Neural cell (in vitro differentiated cells): ENCODE measurements at regions not wholly inside any gene's neighbourhood (a gene's known extent, or its start where the extent isn't known, plus 50 kb on each side); places are given as distances from the start of the nearest gene placed in this dataset.

Experiments
- H2AFZ ChIP-seq: fragments of 200-600, 300-800 bp; sonication (generic), shearing (Covaris generic); 2 replicates; pipeline ENCODE4 v1.6.0; 2014; ENCODE audit warnings: low read depth, mild to moderate bottlenecking, antibody characterized with exemption, low read length, moderate library complexity
- H3F3A ChIP-seq: fragments of 200-600 bp; shearing (Covaris generic); 2 replicates; pipeline ENCODE4 v1.6.1; 2016; ENCODE audit warnings: mild to moderate bottlenecking, moderate library complexity, mixed read lengths, antibody characterized with exemption, low read length; ENCODE audit not compliant: insufficient read depth, poor library complexity, severe bottlenecking
- H3K27ac ChIP-seq: fragments of 200-600, 300-800 bp; sonication (generic), shearing (Covaris generic); 2 replicates; pipeline ENCODE4 v1.5.1; 2014; ENCODE audit warnings: mild to moderate bottlenecking, low read length, moderate library complexity
- H3K27me3 ChIP-seq: fragments of 300-800, 200-600 bp; sonication (generic), shearing (Covaris generic); 2 replicates; pipeline ENCODE4 v1.6.0; 2014; ENCODE audit warnings: mild to moderate bottlenecking, low read depth, low read length, moderate library complexity; ENCODE audit not compliant: insufficient read depth
- H3K36me3 ChIP-seq: fragments of 300-800, 200-600 bp; sonication (generic), shearing (Covaris generic); 2 replicates; pipeline ENCODE4 v1.5.1; 2014; ENCODE audit warnings: mild to moderate bottlenecking, antibody characterized with exemption, low read length, moderate library complexity; ENCODE audit not compliant: insufficient read depth
- H3K4me2 ChIP-seq: fragments of 300-800, 200-600 bp; sonication (generic), shearing (Covaris generic); 2 replicates; pipeline ENCODE4 v1.6.0; 2014; ENCODE audit warnings: mild to moderate bottlenecking, low read length
- H3K4me3 ChIP-seq: fragments of 300-800, 200-600 bp; sonication (generic), shearing (Covaris generic); 2 replicates; pipeline ENCODE4 v1.5.1; 2014; ENCODE audit warnings: mild to moderate bottlenecking, low read length, moderate library complexity
- H3K79me2 ChIP-seq: fragments of 200-600 bp; shearing (Covaris generic); replicated peaks from 2 replicates; pipeline ENCODE4 v1.6.0; 2014; ENCODE audit warnings: mild to moderate bottlenecking, low read length, moderate library complexity; ENCODE audit not compliant: insufficient read depth
- H3K9ac ChIP-seq: fragments of 300-800, 200-600 bp; sonication (generic), shearing (Covaris generic); 2 replicates; pipeline ENCODE4 v1.6.1; 2016; ENCODE audit warnings: mild to moderate bottlenecking, low read length, mixed read lengths
- H3K9me2 ChIP-seq: fragments of 200-600 bp; shearing (Covaris generic); 2 replicates; pipeline ENCODE4 v1.6.1; 2016; ENCODE audit warnings: mild to moderate bottlenecking, low read length, mixed read lengths; ENCODE audit not compliant: insufficient read depth
- H3K9me3 ChIP-seq: fragments of 200-600, 300-800 bp; sonication (generic), shearing (Covaris generic); 2 replicates; pipeline ENCODE4 v1.6.1; 2016; ENCODE audit warnings: mild to moderate bottlenecking, mixed run types, low read length, moderate library complexity, mixed read lengths
- H4K20me1 ChIP-seq: fragments of 200-600 bp; shearing (Covaris generic); 2 replicates; pipeline ENCODE4 v1.6.1; 2016; ENCODE audit warnings: mild to moderate bottlenecking, mixed run types; ENCODE audit not compliant: insufficient read depth
- EP300 ChIP-seq: fragments of 450-650 bp; conservative IDR thresholded peaks from 2 replicates; pipeline ENCODE4 v1.6.1; 2014; ENCODE audit warnings: antibody characterized with exemption, mild to moderate bottlenecking, moderate library complexity; ENCODE audit not compliant: poor library complexity, severe bottlenecking
- EZH2 ChIP-seq: fragments of 200-600, 300-800 bp; shearing (Covaris generic), sonication (generic); IDR thresholded peaks from 2 replicates; pipeline ENCODE4 v1.6.1; 2014; ENCODE audit warnings: antibody characterized with exemption, low read length, borderline replicate concordance, mild to moderate bottlenecking; ENCODE audit not compliant: insufficient read depth, poor library complexity, severe bottlenecking
- MXI1 ChIP-seq: fragments of 450-650 bp; conservative IDR thresholded peaks from 2 replicates; pipeline ENCODE4 v1.6.1; 2014; ENCODE audit warnings: antibody characterized with exemption, mild to moderate bottlenecking; ENCODE audit not compliant: poor library complexity, severe bottlenecking
- POLR2AphosphoS5 ChIP-seq: IDR thresholded peaks from 2 replicates; pipeline ENCODE4 v1.6.1; 2012
- RAD21 ChIP-seq: fragments of 450-650 bp; conservative IDR thresholded peaks from 2 replicates; pipeline ENCODE4 v1.6.1; 2014; ENCODE audit warnings: antibody characterized with exemption, mild to moderate bottlenecking, moderate library complexity
- SMC3 ChIP-seq: fragments of 450-650 bp; conservative IDR thresholded peaks from 2 replicates; pipeline ENCODE4 v1.6.1; 2014; ENCODE audit warnings: antibody characterized with exemption, mild to moderate bottlenecking, moderate library complexity; ENCODE audit not compliant: poor library complexity
- TAF1 ChIP-seq: IDR thresholded peaks from 2 replicates; pipeline ENCODE4 v1.6.1; 2012; ENCODE audit warnings: low read depth
- TF ChIP-seq, protein P1 (sequence below): IDR thresholded peaks from 2 replicates; pipeline ENCODE4 v1.6.1; 2012; ENCODE audit warnings: borderline replicate concordance
- TF ChIP-seq, protein P2 (sequence below): fragments of 450-650 bp; IDR thresholded peaks from 2 replicates; pipeline ENCODE4 v1.5.1; 2014; ENCODE audit warnings: antibody characterized with exemption, mild to moderate bottlenecking, moderate library complexity; ENCODE audit not compliant: poor library complexity, severe bottlenecking

DNA sequence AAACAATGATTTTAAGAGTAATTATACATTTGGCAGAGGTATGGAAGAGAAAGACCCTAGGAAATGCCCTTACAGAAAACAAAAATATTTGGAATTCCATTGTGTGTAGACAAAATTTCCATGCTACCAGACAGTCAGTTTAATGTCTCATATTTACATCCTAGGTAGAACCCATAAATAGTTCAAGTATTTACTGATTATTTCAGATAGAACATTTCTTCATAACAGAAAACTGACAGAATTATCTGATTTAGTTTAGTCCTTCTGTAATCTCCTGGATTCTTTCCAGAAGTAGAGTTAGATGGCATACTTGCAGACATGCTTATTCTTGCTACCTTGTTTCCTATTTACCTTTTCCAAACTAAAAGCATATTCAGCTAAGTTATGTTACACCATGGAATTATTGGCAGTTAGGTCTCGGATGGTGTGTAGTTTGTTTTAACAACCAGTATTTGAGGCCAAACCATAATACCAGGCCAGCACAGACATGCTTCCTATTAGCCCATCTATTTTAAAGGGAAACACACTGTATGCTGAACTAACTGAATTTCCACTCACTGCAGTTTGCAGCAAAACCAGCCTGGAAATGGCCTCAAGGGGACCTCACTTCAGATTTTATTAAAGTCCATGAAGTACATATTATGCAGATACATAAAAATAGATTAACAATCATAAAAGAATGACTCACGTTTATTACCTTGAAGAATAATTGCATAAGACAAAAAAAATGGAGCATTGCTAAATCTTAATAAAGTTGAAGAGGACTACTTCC lies 126.6 kb upstream of the LRIG3 start:
- no peaks in the 10 kb centered on the region for H3K36me3 ChIP-seq
- H3K27ac ChIP-seq, result no peak overlapping the region
- no peaks in the 10 kb centered on the region for H3F3A ChIP-seq
- no peak overlapping the region for H3K4me2 ChIP-seq
- no peaks in the 10 kb centered on the region for H3K27me3 ChIP-seq
- no peaks in the 10 kb centered on the region for H3K9me3 ChIP-seq
- TF ChIP-seq TAF1 (no peak), POLR2AphosphoS5 (no peak), MXI1 (no peak), EP300 (no peak), RAD21 (no peak), SMC3 (no peak), EZH2 (no peak)
- TF ChIP-seq, protein P1, sequence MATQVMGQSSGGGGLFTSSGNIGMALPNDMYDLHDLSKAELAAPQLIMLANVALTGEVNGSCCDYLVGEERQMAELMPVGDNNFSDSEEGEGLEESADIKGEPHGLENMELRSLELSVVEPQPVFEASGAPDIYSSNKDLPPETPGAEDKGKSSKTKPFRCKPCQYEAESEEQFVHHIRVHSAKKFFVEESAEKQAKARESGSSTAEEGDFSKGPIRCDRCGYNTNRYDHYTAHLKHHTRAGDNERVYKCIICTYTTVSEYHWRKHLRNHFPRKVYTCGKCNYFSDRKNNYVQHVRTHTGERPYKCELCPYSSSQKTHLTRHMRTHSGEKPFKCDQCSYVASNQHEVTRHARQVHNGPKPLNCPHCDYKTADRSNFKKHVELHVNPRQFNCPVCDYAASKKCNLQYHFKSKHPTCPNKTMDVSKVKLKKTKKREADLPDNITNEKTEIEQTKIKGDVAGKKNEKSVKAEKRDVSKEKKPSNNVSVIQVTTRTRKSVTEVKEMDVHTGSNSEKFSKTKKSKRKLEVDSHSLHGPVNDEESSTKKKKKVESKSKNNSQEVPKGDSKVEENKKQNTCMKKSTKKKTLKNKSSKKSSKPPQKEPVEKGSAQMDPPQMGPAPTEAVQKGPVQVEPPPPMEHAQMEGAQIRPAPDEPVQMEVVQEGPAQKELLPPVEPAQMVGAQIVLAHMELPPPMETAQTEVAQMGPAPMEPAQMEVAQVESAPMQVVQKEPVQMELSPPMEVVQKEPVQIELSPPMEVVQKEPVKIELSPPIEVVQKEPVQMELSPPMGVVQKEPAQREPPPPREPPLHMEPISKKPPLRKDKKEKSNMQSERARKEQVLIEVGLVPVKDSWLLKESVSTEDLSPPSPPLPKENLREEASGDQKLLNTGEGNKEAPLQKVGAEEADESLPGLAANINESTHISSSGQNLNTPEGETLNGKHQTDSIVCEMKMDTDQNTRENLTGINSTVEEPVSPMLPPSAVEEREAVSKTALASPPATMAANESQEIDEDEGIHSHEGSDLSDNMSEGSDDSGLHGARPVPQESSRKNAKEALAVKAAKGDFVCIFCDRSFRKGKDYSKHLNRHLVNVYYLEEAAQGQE, result no peak
- TF ChIP-seq, protein P2, sequence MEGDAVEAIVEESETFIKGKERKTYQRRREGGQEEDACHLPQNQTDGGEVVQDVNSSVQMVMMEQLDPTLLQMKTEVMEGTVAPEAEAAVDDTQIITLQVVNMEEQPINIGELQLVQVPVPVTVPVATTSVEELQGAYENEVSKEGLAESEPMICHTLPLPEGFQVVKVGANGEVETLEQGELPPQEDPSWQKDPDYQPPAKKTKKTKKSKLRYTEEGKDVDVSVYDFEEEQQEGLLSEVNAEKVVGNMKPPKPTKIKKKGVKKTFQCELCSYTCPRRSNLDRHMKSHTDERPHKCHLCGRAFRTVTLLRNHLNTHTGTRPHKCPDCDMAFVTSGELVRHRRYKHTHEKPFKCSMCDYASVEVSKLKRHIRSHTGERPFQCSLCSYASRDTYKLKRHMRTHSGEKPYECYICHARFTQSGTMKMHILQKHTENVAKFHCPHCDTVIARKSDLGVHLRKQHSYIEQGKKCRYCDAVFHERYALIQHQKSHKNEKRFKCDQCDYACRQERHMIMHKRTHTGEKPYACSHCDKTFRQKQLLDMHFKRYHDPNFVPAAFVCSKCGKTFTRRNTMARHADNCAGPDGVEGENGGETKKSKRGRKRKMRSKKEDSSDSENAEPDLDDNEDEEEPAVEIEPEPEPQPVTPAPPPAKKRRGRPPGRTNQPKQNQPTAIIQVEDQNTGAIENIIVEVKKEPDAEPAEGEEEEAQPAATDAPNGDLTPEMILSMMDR, result no peak
- no peaks in the 10 kb centered on the region for H3K79me2 ChIP-seq
- H2AFZ ChIP-seq, result no peak overlapping the region
- H3K9me2 ChIP-seq, result no peaks in the 10 kb centered on the region
- no peaks in the 10 kb centered on the region for H4K20me1 ChIP-seq
- no peak overlapping the region for H3K9ac ChIP-seq
- no peak overlapping the region for H3K4me3 ChIP-seq

DNA sequence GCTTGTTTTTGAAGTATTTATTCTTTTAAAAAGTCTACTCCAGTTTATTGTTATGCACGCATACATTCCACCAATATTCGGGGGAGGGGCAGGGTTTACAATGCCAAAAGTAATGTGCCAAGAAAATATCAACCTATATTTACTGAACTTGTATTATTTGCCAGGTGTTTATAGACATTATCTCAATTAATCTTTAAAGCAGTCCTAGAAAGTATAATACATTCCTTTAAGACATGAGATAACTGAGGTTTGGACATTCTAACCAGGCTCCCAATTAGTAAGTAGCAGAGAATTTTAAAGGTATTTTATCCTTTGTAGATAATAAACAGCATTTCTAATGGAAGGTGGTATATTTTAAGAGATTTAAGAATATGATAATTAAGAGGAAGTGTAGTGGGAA lies 124.5 kb upstream of the LRIG3 start:
- TF ChIP-seq, protein P2, result no peak
- TF ChIP-seq SMC3, result no peak
- no peak for TF ChIP-seq EP300
- no peak for TF ChIP-seq EZH2
- TF ChIP-seq TAF1, result no peak
- no peak for TF ChIP-seq RAD21
- TF ChIP-seq, protein P1, result no peak
- TF ChIP-seq MXI1, result no peak
- TF ChIP-seq POLR2AphosphoS5, result no peak
- H3K4me2 ChIP-seq, result no peak overlapping the region
- no peaks in the 10 kb centered on the region for H3K9me2 ChIP-seq

More for the DNA sequence above, 124.5 kb upstream of the LRIG3 start:
- Histone ChIP-seq H3K27me3 (no peaks in the 10 kb centered on the region), H2AFZ (no peak overlapping the region), H3K36me3 (no peaks in the 10 kb centered on the region), H3K27ac (no peak overlapping the region), H3K79me2 (no peaks in the 10 kb centered on the region), H4K20me1 (no peaks in the 10 kb centered on the region), H3K9me3 (no peaks in the 10 kb centered on the region), H3K4me3 (no peak overlapping the region), H3K9ac (no peak overlapping the region), H3F3A (no peaks in the 10 kb centered on the region)
